HFF-Myc (cell line): ENCODE measurements at regions not wholly inside any gene's neighbourhood (a gene's known extent, or its start where the extent isn't known, plus 50 kb on each side); places are given as distances from the start of the nearest gene placed in this dataset.

Source experiments
- DNase-seq: peaks from one replicate; pipeline ENCODE4 v3.0.0-alpha.2; 2011; ENCODE audit warnings: low read depth; ENCODE audit errors: extremely low read depth
- H3K4me3 ChIP-seq: replicated peaks from 2 replicates; pipeline ENCODE4 v1.5.1; 2011; ENCODE audit warnings: low read depth, mild to moderate bottlenecking, control low read depth, low read length
- TF ChIP-seq, protein P1 (sequence below): IDR thresholded peaks from 2 replicates; pipeline ENCODE4 v1.5.1; 2012; ENCODE audit warnings: mild to moderate bottlenecking, low read depth, low read length, control low read depth; ENCODE audit errors: missing control alignments

DNA sequence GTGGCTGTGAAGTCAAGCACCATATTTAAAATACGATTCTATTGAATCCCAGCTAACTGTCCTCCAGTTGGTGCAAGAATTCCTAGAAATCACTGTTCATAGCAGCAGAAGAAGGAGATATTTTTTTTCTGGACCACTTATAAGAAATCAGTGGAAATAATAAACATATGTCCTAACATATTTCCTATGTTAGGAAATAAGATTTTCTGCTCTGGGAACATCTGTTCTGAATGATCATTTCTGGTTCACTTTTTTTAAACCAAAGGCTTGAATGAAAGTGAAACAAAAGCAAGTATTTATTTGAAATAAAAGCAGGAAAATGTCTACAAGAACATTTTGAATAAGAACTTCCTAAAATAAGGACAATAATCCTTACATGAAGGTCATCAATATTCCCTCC, 138.9 kb upstream of the RALGAPA2 start:
- no peak for DNase-seq
- TF ChIP-seq, protein P1, sequence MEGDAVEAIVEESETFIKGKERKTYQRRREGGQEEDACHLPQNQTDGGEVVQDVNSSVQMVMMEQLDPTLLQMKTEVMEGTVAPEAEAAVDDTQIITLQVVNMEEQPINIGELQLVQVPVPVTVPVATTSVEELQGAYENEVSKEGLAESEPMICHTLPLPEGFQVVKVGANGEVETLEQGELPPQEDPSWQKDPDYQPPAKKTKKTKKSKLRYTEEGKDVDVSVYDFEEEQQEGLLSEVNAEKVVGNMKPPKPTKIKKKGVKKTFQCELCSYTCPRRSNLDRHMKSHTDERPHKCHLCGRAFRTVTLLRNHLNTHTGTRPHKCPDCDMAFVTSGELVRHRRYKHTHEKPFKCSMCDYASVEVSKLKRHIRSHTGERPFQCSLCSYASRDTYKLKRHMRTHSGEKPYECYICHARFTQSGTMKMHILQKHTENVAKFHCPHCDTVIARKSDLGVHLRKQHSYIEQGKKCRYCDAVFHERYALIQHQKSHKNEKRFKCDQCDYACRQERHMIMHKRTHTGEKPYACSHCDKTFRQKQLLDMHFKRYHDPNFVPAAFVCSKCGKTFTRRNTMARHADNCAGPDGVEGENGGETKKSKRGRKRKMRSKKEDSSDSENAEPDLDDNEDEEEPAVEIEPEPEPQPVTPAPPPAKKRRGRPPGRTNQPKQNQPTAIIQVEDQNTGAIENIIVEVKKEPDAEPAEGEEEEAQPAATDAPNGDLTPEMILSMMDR = no peak
- no peak overlapping the region for H3K4me3 ChIP-seq

DNA sequence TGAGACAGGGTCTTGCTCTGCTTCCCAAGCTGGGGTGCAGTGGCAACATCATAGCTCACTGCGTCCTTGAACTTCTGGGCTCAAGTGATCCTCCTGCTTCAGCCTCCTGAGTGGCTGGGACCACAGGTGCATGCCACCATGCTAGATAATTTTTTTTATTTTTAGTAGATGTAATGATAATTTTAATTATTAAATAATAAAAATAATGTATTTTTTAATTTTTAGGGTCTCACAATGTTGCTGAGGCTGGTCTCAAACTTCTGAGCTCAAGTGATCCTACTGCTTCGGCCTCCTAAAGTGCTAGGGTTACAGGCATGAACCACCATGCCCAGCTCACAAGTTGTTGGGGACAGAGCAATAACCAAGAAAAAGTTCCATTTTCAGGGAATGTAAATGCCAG, 138.0 kb upstream of the RALGAPA2 start:
- no peak for DNase-seq
- TF ChIP-seq, protein P1 = no peak
- H3K4me3 ChIP-seq = no peak overlapping the region

DNA sequence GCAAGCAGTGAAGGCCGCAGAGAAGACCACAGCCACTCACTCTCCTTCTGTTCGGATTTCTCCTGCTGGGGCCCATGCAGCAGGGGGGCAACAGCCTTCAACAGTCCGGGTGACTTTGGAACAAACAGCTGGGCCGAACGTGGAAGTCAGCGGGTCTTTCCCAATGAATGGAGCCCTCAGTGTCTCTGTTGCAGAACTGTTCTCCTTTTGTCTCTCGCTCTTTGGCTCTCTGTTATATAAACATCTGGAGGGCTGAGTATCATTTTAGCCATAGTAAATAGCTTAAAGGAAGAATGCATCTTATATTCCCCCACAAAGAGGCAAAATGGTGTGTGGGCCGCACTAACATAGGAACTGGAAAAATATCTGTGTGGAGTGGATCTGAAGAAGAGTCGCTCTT, 136.7 kb upstream of the RALGAPA2 start:
- H3K4me3 ChIP-seq = no peak overlapping the region
- TF ChIP-seq, protein P1 = no peak
- no peak for DNase-seq

DNA sequence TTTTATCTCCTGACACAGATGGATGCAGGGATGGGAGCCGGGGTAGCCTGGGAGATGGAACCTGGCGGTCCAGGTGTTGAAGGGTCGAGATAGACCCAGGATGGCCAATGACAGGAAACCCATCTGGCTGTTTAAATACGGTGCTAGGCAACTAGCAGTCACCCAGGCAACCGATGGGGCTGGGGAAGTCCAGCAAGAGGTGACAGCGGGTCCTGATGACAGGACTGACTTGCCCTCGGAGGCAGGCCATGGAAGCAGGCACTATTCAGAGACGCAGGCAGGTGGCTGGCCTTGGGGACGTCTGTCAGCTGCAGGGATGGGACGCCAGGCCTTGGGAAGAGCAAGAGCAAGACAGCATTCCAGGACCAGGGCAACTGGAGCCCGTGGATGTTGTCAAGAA, 135.4 kb upstream of the RALGAPA2 start:
- H3K4me3 ChIP-seq = no peak overlapping the region
- TF ChIP-seq, protein P1 = no peak
- DNase-seq = no peak

DNA sequence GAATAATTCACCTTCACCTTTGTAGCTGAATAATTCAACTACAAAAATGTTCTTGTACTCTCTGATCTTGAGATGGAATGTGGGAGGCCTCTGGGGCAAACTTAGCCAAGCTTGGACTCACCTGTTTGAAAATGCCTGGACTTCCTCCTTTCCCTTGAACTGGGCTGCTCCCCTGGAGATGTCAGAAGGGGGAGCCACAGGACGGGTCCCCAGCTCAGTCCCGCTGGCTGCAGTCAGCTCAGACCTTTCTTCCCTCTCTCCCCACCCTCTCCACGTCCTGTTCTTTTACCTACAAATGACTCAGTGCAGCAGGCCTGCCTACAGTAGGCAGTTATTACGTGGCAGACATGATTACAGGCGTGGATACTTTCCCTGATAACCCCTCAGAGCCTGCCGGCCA, 131.5 kb upstream of the RALGAPA2 start:
- DNase-seq = no peak
- TF ChIP-seq, protein P1 = no peak

DNA sequence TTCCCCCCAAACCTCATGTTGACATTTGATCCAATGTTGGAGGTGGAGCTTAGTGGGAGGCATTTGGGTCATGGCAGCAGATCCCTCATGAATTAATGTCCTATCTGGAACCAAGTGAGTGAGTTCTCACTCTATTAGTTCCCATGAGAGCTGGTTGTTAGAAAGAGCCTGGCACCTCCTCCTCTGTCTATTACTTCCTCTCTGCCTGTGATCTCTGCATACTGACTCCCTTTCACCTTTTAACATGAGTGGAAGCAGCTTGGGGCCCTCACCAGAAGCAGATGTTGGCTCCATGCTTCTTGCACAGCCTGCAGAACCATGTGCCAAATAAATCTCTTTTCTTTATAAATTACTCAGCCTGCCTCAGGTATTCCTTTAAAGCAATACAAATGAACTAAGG, 127.3 kb upstream of the RALGAPA2 start:
- TF ChIP-seq, protein P1 = no peak
- no peak overlapping the region for H3K4me3 ChIP-seq
- no peak for DNase-seq

More for the DNA sequence above, 131.5 kb upstream of the RALGAPA2 start:
- no peak overlapping the region for H3K4me3 ChIP-seq

DNA sequence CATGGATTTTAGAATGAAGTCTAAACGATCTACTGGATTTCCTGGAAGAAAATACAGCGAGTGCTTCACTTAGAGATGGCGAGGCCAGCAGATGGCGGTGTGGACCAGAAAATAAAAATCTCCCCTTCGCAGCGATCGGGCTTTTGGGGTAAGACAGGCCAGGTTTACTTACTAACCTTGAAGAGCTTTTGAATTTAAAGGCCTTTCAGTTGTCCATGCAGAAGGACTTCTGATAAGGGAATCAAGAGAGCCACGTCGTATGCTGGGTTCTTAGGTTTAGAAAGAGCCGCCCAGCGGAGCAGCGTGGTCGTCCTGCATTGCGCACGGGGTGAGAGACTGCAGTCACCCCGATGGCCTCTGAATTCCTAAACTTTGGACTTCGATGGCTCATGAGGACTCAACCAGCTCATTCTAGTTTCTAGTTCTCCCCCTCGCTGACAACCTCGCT, 125.2 kb upstream of the RALGAPA2 start:
- peak; percentile 6 for DNase-seq
- TF ChIP-seq, protein P1 = peak; percentile 67
- no peak overlapping the region for H3K4me3 ChIP-seq
